Left renal pelvis (tissue), 4 donors: ENCODE measurements at regions not wholly inside any gene's neighbourhood (a gene's known extent, or its start where the extent isn't known, plus 50 kb on each side); places are given as distances from the start of the nearest gene placed in this dataset.

Experiments used
- DNase-seq, 4 donors: peaks; one replicate each; pipeline ENCODE4 v3.0.0-alpha.2; 2013; ENCODE audit warnings: low read depth in 4 of 4, low spot score in 3 of 4

- DNase-seq = no peak
Measured at GRCh38 chr1:29529677-29530278, 293.5 kb downstream of the PTPRU start.

- DNase-seq = no peak
Measured at GRCh38 chr1:29527314-29528004, 291.1 kb downstream of the PTPRU start.

DNA sequence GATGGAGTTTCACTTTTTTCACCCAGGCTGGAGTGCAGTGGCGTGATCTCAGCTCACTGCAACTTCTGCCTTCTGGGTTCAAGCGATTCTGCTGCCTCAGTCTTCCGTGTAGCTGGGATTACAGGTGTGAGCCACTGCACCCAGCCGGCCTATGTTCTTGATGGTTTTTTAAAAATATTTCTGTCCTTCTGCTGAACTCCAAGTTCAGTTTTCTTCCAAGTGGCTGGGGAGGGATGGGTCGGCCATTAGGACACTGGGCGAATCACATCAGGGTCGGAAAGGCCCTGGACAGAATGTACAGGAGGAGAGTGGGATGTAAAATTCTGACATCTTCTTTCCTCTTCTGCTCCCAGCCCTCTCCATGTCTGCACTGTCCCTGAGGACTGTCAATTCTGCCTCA, 289.6 kb downstream of the PTPRU start:
- no peak for DNase-seq

DNA sequence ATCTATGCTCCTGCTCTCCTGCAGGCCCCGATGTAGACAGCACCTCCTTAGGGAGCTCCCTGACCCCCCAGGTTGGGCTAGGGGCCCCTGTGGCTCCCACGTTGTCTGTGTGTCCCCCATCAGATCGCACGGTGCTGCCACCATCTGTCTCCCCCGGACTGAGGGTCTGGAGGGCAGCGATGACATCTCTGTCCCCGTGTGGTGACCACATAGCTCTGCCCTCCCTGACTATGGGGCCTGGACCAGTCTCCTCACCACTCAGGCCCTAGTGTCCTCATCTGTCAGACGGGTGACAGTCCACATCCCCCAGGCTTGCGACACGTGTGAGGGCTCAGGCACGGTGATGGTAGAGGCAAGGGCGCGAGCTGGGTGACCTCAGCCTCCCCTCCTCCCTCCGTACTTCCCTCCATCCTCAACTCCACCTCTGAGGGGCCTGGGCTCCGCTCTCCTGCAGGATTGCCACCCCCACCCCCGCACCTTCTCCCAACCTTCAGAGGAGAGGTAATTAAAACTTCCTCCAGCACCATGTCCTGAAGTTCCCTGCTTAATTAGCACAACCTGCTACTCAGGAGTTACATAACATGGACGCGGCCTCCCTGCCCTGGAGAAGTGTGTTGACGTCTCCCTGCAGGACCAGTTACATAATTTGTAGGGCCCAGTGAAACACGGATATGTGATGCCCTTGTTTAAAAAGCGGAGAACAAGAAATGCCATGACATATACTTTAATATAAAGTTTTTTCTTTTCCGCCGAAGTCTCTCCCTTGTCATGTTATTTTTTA, 288.2 kb downstream of the PTPRU start:
- no peak for DNase-seq

- no peak for DNase-seq
Measured at GRCh38 chr1:29523576-29523975, 287.3 kb downstream of the PTPRU start.

- DNase-seq = no peak
Measured at GRCh38 chr1:29523136-29523535, 286.8 kb downstream of the PTPRU start.

DNA sequence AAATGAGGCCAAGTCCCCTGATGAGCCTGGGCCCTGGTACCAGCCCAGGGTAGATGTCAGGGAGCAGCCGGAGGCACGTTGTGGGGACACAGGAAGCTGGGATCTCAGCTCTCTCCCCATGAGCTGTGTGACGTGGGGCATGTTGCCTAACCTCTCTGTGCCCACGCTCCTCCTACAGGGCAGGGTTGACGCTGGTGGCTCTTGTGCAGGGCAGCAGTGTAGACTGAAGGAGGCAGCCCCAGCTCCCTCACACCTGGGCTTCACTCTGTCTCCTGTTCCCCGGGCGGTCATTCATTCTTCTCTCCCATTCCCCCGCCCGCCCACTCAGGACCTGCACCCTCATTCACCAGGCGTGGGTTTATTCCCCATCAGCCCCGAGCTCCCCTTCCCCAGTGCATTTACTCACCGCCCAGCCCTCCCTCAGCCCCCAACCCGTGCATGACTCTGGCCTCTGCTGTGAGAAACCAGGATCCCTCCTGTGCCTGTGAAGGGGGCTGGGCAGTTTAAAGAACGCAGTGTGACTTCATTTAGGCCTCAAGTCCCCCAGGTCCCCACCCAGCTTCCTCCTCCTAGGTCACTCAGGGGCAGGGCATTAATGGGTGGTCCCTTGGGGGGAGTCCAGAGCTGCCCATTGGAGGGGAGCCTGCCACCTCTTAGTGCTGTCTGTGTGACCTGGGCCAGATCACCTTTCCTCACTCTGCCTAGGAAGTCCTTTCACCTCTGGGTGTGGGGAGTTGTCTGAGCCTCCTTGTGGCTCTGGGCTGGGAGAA, 285.7 kb downstream of the PTPRU start:
- DNase-seq = no peak

DNA sequence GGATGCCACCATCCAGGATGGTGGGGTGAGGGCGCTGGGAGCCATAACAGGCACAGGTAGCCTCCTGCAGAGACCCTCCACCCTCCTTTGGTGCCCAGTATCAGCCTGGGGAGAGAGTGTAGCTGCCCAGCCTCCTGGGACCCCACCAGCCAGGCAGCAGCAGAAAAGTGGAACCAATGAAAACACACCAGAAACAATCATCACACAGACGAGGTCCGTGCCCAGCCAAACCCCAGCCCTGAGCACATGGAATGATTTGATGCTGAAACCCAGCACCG, 285.1 kb downstream of the PTPRU start:
- no peak for DNase-seq

GRCh38 chr1:29520571-29521437, 284.5 kb downstream of the PTPRU start:
- no peak for DNase-seq

DNA sequence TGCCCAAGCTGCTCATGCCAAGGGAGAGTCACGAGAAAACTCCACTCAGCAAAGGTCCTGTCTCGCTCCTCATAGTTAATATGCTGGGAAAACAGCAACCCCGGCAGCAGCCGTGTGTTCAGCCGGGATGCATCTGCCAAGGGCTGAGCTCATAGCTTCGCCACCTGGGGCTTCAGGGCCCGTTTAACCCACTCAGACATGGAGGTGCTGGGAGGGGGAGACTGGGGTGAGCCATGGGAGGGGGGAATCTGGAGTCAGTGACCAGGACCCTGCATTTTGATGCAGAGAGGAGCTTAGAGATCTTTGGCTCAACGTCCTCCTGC, 283.4 kb downstream of the PTPRU start:
- no peak for DNase-seq

- DNase-seq = no peak
Measured at GRCh38 chr1:29519108-29519787, 282.9 kb downstream of the PTPRU start.

DNA sequence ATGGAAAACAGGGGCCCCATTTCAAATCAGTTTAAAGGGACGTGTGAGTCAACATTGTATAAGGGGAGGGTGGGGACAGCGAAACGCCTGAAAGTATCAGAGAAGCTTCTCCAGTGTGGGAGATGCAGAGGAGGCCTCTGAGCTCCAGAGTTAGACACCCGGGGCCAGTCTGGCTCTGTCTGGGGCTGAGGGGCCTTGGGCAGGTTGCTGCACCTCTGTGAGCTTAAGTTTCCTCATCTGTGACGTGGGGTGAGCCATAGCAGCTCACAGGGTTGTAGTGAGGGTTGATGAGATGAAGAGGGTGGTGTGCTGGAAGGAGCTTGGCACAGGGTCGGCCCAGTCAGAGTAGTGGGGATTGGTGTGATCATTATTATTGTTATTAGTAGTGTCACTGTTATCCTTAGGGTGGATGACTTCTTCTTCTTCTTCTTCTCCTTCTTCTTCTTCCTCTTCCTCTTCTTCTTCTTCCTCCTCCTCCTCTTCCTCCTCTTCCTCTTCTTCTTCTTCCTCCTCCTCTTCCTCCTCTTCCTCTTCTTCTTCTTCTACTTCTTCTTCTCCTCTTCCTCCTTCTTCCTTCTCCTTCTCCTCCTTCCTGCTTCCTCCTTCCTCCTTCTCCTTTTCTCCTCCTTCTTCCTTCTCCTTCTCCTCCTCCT, 282.0 kb downstream of the PTPRU start:
- DNase-seq = no peak

DNA sequence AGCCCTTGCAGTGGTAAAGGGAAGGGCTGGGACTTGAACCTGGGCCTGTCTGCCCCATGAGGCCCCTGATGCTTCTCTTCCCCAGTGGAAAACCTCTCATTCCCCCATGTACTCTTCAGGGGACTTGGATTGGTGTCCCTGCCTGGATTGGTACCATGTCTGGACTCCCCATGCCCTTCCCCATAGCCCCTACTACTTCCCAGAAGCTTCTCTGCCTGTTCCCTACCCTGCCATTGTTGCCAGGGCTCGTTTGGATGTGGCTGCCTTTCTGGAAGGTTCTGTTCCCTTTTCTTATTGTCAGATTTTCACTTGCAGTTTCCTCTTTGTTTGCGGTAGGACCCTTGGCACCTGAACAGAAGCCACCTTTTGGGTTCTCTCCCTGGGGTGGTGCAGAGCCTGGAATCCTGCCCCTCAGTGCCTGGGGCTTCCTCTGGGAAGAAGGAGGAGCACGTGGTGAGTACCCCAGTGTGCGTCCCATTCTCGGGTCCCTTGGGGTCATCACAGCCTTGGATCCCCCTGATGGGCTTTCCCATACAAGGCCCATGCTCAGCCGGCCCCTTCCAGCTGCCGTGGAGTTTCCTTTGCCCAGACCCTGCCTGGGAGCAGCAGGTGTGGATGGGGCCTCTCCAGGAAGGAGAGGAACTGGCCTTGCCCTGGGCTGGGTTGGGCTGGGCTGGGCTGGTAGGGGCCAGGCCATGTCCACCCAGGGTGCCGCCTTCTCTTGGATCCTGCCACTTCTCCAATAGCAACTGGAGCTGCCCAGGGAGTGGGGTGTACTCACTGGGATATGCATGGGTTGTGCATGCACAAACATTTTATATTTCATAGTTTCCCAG, 281.1 kb downstream of the PTPRU start:
- no peak for DNase-seq

DNA sequence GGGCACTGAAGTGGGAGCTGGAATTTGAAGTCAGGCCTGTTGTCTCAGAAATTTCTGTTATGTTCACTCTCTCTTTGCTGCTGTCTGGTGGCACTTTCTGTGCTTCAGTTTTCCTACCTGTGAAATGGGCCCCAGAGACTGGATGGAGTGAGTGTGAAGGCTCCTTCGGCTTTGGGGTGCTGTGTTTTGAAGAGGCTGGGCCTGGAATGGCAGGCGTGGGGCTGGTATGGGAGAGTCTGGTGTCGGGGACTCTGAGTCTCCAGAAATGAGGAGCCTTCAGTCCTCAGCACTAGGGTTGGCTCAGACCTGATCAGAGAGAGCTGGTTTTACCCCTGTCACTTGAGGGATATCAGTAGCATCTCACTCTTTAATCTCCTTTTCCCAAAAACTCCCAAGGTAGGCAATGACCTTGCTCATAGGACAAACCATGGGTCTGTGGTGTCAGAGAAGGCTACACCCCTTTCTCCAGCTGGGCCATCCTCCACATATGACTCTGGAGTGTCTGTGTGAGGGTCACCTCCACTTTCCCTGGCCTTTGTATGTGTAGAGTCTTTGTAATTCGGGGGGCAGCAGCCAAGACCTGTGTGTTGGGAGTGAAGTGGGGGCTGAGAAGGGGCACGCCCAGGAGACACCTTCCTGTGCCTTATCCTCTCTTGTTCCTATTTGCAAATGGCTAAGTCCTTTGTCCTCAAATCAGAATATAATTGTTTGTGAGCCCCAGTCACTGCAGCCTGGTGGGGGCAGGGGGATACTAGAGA, 279.9 kb downstream of the PTPRU start:
- DNase-seq = no peak

DNA sequence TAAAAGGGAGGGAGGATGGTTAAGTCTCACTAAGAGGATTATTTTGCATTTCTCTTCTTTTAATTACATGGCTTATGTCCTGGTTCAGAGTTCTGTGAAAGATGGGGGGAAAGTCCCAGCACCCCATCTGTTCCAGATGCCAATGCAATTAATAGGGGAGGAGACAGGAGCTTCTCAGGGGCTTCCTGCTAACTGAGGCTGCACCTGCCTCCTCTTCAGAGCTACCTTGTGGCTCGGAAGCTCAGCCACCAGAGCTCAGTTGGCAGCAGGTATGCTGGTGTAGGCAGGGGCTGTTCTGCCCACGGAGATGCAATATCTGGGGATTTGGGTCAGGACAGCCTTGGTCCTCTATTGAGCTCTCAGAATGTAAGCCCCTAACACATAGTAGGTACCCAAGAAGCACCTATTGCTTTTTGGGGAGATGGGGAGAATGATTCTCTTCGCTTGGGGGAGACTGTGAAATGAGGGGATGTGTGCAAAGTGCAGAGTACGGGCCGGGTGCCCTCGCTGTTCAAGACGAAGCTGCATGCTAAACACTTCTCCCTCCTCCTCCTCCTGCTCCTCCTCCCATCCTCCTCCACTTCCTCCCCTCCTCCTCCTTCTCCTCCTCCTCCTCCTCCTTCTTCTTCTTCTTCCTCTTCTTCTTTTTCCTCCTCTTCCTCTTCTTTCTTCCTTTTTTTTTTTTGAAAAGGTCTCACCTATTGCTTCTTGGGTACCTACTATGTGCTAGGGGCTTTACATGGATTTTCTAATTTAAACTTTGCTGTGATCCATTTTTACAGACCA, 279.0 kb downstream of the PTPRU start:
- no peak for DNase-seq

- DNase-seq = no peak
Measured at GRCh38 chr1:29514361-29515169, 278.2 kb downstream of the PTPRU start.
